ENCODE measurements at regions not wholly inside any gene's neighbourhood (a gene's known extent, or its start where the extent isn't known, plus 50 kb on each side); places are given as distances from the start of the nearest gene placed in this dataset.

DNA sequence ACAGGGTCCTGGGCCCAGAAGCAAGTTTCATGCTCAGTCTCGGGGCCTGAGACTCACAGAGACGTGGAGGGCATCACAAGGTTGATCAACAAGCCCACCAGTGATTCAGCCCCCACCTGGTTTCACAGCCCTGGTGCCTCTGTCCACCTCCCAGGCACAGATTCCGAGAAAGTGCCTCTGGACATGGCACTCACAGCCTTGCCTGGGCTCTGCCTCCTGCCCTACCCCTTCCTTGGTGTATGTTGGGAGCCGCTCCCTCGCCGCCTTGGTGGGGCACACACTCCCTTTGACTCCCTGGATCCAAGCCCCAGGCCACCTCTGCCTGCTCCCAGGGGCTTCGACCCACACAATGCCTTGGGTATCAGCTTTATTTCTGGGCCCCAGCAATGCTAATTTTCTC lies 200.8 kb upstream of the PPP2R2D start:
- TF ChIP-seq, protein P1, sequence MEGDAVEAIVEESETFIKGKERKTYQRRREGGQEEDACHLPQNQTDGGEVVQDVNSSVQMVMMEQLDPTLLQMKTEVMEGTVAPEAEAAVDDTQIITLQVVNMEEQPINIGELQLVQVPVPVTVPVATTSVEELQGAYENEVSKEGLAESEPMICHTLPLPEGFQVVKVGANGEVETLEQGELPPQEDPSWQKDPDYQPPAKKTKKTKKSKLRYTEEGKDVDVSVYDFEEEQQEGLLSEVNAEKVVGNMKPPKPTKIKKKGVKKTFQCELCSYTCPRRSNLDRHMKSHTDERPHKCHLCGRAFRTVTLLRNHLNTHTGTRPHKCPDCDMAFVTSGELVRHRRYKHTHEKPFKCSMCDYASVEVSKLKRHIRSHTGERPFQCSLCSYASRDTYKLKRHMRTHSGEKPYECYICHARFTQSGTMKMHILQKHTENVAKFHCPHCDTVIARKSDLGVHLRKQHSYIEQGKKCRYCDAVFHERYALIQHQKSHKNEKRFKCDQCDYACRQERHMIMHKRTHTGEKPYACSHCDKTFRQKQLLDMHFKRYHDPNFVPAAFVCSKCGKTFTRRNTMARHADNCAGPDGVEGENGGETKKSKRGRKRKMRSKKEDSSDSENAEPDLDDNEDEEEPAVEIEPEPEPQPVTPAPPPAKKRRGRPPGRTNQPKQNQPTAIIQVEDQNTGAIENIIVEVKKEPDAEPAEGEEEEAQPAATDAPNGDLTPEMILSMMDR (IDR thresholded peaks at IDR 0.05), result no peak
- no peak for TF ChIP-seq POLR2A (IDR thresholded peaks at IDR 0.05)

Data from thyroid gland (tissue), 4 donors.